GM21423 (cell line): ENCODE measurements at regions not wholly inside any gene's neighbourhood (a gene's known extent, or its start where the extent isn't known, plus 50 kb on each side); places are given as distances from the start of the nearest gene placed in this dataset.

Experiments used
- ATAC-seq: cut with Tn5 transposase; IDR thresholded peaks from one replicate; pipeline ENCODE4 v1.9.1; 2021; ENCODE audit warnings: mild to moderate bottlenecking, moderate library complexity; ENCODE audit not compliant: unreplicated experiment

DNA sequence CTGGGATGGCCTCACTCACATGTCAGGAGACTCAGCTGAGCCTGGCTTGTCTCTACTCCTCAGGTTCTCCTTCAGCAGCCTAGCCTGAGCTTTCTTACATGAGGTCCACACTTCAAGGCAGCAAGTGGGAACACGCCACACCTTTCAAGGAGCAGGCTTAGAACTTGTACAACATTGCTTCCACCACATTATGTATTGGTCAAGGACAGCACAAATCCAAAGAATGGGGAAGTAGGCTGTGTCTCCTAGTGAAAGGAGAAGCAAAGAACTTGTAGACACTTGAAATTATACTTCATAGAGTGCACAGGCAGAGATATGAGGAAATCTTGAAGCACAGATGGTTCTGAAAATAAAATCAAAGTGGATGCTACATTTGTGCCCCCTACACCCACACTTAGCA, 120.9 kb upstream of the NOCT start:
- ATAC-seq = no peak

DNA sequence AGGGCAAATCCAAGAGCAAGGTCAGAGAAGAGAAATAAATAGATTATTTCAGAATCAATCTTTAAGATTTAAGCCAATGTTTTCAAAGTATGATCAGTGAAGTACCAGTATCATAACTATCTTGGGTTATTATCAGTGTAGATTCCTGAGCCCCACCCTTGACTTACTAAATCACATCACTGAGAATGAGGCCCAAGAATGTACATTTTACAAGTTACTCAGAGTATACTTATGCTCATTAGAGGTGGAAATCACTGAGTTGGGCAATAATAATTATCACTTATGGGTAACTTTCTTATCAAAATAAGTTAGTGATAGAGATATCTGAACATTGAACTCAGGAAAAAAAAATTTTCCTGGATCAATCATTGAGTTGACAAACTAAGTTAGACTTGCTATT, 121.6 kb upstream of the NOCT start:
- ATAC-seq = no peak

DNA sequence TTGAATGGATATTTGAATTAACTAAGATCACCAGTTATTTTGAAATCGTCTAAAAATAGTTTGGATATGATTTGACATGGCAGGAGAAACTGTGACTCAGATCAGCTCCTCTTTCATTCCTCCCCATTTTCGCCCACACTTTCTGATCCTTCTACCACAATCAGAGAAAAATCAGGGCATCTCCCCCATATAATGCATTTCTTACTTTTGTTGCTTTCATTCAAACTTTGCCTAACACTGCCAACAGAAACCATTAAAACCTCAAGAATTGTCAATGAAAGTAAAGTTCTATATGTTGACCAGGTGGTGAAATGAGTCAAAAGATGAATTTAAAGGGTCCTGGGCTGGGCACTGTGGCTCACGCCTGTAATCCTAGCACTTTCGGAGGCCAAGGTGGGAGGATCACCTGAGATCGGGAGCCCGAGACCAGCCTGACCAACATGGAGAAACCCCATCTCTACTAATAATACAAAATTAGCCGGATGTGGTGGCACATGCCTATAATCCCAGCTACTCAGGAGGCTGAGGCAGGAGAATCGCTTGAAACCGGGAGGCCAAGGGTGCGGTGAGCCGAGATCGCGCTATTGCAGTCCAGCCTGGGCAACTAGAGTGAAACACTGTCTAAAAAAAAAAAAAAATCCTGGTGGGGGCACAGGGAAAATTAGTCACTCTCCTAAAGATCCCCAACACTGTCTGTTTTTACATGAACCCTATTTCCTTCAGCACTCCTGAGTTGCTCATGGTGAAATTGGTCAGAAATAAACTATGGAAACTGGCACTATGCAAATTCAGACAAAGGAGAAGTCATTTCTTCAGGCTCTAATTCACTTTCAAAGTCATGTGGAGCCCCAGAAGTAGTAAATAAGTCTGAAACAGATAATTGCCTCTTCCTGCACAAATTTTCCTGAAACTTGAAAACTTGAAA, 122.8 kb upstream of the NOCT start:
- peak; percentile 58 for ATAC-seq

DNA sequence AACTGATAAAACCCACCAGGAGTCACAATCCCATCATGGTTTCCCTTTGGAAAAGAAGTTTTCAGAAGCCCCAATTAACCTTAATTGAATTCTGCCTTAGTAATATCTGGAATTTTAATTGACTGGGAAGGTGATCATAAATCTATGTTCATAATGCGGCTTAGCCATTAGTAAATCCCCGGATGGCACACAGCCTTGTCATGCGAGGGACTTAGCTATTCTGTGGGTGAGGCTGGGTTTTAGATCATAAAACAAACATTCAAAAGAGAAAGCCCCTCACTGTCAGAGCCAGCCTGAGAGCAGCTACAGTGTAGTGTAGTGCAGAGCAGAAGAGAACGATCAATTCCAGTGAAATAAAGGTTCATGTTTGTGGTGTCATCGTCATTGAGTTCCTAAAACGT, 124.0 kb upstream of the NOCT start:
- no peak for ATAC-seq

DNA sequence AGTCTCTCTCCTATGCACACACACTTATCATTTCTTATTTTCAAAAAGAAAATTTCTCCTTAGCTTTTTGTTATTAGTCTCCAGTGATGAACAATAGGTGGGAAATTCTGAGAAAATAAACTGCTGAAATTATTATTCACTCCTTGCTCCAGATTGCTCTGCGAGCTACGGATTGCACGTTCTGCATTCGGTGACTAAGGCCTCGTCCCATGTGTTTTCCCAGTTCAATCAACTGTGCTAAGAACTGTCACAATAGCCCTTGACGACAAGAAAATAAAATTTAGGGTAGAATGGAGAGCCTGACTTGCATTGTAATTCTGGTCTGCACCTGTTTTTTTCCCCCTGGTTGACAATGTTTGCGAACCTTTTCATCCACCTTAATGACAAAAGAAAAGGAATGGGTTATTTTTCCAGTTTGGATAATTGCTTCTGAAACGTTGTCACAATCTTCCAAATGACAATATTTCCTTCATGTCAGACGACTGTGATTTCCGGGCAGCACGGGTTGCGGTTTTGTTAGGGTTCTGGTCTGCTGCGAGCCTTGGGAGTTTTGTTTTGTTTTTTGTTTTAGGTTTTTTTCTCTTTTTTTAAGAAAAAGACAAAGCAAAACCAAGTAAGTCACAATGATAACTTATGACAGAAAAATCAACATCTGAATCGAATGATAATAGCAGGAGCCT, 124.5 kb upstream of the NOCT start:
- no peak for ATAC-seq

DNA sequence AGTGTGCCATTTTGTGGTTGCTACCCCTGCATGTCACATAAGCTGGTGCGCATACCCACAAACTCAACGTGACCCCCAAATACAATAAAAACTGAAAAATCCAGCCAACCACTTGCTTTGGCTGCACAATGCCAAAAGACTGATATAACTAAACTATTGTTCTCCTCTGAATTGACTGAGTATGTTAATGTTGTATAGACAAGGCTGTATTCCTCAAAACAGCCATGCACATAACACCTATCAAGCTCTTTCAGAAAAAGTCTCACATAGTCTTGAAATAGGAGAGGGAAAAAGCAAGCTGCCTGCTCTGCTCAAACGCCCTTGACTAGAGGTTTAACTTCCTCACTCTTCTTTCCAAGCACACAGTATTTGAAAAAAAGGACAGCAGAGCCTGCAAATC, 126.4 kb upstream of the NOCT start:
- no peak for ATAC-seq

DNA sequence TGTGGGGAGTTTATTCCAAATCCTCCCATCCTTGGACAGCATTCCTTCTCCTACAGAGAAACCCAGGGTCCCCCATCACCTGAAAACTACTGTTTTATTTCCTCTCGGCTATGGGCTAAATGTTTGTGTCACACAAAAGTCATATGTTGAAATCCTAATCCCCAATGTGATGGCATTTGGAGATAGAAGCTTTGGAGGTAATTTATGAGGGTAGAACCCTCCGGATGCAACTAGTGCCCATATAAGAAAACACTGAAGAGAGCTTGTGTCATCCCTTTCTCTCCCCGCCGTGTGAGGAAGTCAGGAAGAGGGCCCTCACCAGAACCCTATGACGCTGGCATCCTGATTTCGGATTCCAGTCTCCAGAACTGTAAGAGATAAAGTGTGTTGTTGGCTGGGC, 127.8 kb upstream of the NOCT start:
- no peak for ATAC-seq

DNA sequence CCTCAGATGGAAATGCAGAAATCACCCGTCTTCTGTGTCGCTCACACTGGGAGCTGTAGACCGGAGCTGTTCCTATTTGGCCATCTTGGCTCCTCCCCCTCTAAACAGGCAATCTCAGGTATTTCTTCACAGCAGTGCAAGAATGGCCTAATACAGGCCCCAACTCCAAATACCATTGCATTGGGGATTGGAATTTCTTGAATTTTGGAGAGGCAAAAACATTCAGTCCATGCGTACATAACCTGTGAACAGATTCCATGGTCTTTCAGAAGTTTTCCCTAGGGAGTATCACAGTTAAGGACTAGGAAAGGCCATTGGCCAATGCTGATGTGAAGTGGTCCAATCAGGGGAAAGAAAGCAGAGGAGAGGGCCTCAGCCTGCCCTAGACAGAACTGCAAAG, 128.2 kb upstream of the NOCT start:
- no peak for ATAC-seq

DNA sequence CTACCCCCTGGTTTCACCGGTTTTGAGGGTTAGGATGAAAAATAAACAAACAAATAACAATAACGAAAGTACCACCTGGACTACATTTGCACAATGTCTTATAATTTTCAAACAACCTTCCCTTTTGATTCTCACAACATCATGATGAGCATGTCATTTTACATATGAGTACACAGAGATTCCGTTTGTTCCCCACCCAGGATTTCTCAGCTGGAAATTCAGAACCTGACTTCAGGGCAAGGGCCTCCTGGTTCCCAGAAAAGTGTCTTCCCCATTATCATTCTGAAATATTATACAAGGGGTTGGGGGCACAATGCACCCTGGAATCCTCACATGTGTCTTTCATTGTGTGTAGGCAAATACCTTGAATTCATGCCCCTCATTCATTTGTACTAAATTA, 135.8 kb upstream of the NOCT start:
- ATAC-seq = no peak

DNA sequence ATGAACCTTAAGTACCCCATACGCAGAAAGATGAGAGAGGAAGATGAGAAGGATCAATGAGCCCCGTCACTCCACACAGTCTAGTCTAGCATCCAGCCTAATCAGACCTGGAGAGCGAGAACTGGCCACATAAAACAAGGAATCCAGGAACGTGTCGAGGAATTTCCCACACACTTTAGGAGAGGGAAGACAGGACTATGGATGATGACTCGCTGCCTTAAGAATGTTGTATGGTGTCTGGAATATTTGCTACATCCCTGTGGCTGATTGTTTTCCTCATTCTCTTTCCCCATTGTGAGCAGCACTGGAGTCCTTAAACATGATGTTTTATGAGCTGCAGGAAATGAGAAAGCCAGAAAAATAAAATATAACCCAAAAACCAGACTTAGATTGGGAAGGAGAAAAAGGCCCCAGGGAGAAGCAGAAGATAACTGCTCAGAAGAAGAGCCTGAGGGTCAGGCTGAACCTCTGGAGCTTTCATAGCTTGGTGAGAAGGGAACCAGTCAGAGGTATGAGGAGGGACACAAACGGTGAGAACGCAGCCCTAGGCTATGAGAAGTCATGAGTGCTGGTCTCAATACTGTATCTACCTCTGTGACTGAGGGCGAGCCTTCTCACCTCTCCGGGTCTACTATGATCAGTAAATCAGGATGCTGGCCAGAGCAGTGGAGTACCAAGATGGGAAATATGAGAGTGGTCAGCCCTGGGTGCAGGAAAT, 139.5 kb upstream of the NOCT start:
- no peak for ATAC-seq

DNA sequence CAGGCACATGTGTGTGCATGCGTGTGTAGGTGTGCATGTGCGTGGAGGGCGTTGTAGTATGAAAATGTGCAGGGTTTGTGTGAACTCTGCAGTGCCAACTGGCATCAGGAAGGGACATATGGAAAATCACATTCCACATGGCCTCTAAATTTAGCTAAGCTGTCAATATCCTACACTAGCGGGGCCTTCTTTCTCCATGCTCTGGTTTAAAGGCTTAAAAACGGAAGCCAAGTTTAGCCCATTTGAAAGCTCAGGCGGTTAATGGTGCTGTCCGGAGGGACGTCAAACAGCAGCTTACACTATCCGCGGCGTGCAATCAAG, 144.1 kb upstream of the NOCT start:
- ATAC-seq = no peak

DNA sequence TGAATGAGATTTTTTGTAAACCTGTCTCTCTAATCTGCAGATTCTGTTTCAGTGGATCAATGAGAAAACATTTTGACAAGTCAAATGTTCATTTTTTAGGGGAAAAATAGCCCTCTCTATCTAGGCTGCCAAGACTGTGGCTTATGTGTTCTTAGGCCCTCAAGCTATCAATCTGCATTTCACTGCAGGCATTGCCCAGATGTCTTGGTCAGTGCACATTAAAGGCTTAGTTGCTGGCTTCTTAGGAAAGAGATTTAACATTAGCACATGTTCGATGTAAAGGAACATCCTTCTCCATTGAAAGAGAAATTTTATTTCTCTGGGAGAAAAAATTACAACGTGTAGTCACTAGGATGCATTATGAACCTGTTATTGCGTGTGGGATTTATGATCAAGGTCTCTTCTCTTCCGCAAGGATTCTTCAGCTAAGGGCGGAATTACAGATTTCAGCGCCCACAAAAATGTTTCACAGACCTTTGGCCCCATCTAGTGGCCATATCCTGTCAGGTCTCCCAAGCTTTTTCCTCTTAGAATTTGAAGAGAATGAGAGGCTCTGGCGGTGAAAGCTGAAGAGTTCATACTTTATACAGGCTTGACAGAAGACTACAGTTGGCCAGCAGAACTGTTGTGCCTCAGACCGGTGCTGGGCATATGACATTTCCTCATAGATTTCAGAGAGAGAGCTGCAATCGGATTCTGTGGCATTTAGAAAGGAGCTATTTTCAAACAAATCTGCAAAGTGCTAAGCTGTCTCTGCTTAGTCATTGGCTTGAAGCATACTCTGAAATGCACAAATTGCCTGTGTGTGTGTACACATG, 144.6 kb upstream of the NOCT start:
- no peak for ATAC-seq

DNA sequence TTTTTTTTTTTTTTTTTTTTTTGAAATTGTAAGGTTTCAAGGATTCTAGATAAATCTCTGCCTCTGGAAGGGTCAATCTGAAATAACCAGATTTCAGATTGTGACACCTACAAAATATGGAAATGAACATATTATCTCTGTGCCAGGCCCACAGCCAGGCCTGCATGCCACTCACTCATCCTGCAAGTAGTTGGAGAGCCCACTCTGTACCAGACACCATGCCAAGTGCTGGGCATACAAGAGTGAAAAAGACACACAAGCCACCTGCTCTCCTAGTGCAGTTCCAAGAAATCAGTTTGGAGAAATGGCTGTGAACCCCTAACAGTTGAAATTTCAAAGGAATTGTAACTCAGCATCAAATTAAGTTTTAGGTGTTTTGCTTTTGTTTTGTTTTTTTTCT, 145.9 kb upstream of the NOCT start:
- ATAC-seq = no peak

DNA sequence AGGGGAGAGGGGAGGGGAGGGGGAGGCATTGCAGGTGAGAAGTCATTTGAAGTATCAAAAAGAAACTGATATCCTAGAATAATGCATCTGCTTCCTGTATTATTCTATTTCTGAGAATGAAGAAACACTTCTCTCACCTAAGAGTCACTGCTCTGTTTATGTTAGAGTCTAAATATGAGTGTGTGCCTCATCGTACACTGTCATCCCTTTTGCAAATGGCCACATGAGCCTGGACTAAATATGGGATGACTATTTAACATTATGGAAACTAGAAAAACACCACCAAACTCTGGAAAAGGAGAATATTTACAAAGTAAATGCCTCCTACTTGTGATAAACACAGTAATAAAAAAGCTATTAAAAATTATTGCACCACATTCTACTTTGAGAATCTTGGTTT, 146.4 kb upstream of the NOCT start:
- no peak for ATAC-seq

DNA sequence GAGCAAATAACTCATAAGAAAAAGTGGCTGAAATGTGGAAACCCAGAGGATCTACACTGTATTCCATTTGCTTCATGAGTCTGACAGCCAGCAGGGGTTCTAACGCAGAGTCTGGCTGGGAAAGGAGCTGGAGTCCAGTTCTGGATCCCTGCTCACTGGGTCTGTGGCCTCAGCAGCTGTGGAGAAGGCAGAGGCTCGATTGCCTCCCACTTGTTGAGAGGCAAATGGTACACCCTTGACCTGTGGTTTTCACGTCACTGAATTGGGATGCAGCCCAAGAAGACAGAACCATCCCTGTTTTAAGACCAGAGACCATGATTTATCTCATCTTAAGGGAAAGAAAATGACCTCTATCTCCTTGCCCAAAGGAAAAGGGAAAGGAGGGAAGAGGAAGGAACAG, 147.0 kb upstream of the NOCT start:
- ATAC-seq = no peak

DNA sequence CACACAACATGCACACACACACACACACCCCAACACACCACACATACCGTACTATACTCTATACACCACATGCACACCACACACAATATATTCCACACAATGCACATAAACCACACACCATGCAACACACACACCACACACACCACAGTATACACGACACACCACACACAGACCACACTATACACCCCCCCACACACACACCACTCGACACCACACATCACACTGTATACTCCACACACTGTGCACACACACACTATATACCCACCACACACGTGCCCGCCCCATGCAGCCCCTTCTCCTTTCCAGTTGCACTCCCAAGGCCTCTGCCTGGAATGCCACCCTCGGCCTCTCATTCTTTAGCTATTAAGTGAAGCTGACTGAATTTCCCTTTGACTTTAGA, 148.2 kb upstream of the NOCT start:
- no peak for ATAC-seq

DNA sequence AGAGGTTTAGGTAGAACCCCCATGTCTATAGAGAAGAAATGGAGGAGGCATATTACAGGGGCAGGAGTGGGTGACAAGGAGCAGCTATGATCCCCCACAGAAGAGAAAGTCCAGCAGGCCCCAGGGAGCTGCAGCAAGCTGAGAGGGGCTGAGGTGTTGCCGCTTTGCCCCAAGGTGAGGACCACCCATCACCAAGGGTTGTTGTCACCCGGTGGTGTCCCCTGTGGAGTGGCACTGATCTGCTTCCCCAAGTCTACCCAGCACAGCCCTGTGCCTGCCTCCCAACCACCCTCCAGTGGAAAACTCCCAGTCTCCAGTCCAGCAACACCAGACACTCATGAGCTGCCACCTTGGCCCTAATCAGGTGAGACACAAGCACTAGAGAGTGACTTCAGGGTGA, 149.3 kb upstream of the NOCT start:
- no peak for ATAC-seq

DNA sequence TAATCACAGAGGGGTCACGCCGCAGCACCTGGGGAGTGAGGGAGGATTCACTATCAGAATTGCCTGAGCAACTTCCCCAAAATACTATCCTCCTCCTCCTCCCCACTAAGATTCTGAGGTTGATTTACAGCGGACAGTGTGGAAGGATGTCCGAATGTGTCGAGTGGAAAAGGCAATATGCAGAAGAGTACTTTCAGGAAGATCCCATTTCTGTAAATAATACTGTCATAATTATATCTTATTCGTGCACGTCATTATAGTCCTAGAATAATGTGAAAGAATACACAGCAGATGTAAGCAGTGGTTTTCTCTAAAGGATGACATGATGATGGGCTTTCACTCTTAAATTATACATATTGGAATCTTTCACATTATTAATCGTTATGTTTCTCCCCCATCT, 149.8 kb upstream of the NOCT start:
- no peak for ATAC-seq

DNA sequence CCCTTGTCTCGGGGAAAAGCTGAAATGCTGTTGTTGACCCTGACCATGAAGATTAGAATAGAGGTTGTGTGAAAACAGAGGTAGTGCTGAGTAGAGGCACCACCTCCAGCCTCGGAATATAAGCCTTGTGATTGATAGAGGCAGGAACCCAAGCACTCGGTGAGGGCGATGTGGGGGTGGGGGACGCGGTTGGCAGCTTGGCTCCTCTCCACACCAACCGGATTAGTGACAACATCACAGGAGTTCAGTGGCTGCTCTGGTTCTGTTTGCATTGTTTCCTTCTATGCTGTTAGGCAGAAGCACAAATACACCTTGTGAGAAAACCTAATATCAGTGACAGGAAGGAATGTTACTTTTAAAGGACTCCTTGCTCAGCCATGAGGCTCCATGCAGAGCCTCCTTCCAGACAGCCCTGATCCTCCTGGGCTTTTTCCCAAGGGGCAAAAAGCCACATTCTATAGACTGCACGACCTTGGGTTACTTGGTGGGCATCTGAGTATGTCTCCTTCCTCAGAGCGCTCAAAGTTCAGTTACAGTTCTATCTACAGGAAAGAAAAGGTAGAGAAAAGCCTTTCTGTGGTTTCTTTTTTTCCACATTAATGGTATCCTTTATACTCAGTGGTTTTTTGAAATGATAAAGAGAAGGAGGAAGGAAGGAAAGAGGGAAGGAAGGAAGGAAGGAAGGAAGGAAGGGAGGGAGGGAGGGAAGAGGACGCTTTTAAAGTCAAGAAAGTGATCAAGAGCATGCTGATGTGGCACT, 150.4 kb upstream of the NOCT start:
- ATAC-seq = no peak

DNA sequence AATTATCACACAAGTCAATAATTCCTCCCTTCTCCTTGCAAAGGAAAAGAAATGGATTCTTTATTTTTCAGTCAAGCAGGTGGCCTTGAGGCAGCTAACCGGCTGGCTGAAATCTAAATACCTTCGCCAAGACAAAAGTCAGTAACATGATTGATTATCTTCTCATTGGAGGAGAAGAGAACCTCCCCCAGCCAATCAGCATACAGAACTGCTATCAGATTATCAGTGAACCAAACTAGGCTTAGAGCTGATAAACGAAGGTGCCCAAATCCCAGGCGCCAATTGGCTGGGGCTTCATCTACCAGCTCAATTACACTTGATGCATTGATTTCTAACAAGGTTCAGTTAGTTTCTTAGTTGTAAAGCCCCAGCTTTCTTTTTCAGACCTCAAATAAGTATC, 152.4 kb upstream of the NOCT start:
- ATAC-seq = no peak
